ENCODE measurements at regions not wholly inside any gene's neighbourhood (a gene's known extent, or its start where the extent isn't known, plus 50 kb on each side); places are given as distances from the start of the nearest gene placed in this dataset.

DNA sequence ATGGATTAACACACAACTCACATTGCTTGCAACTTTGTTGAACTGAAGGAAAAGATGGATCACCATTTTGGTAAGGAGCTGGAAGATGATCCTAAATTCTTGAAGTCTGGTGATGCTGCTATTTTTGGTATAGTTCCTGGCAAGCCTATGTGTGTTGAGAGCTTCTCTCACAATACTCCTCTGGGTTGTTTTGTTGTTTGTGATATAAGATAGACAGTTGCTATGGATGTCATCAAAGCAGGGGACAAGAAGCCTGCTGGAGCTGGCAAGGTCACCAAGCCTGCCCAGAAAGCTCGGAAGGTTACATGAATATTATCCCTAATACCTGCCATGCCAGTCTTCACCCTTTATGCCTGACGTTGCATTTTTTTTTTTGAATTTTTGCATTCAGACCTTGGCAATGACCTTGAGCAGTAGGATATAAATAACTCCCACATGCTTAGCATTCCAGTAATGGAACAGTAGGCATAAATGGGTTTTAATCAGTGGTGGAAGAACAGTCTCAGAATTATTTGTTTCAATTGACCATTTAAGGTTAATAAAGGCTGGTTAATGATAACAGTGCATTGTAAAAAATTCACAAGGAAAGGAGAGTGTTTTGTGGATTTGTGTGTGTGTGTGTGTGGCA lies 129.0 kb upstream of the SEL1L start:
- no peak for TF ChIP-seq POLR2AphosphoS5 (IDR thresholded peaks at IDR 0.05)
- TF ChIP-seq, protein P1, sequence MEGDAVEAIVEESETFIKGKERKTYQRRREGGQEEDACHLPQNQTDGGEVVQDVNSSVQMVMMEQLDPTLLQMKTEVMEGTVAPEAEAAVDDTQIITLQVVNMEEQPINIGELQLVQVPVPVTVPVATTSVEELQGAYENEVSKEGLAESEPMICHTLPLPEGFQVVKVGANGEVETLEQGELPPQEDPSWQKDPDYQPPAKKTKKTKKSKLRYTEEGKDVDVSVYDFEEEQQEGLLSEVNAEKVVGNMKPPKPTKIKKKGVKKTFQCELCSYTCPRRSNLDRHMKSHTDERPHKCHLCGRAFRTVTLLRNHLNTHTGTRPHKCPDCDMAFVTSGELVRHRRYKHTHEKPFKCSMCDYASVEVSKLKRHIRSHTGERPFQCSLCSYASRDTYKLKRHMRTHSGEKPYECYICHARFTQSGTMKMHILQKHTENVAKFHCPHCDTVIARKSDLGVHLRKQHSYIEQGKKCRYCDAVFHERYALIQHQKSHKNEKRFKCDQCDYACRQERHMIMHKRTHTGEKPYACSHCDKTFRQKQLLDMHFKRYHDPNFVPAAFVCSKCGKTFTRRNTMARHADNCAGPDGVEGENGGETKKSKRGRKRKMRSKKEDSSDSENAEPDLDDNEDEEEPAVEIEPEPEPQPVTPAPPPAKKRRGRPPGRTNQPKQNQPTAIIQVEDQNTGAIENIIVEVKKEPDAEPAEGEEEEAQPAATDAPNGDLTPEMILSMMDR (IDR thresholded peaks at IDR 0.05), result no peak
- TF ChIP-seq POLR2A (IDR thresholded peaks at IDR 0.05), result no peak
- no peak for TF ChIP-seq EP300 (IDR thresholded peaks at IDR 0.05)

Measured in sigmoid colon (tissue), 4 donors.